Breast epithelium (tissue), 3 donors: ENCODE measurements at regions not wholly inside any gene's neighbourhood (a gene's known extent, or its start where the extent isn't known, plus 50 kb on each side); places are given as distances from the start of the nearest gene placed in this dataset.

Experiments
- CTCF ChIP-seq, 3 donors: fragments of 450-650 bp; IDR thresholded peaks; one replicate each; pipeline ENCODE4 v1.5.1; 2016 to 2017; ENCODE audit warnings: antibody characterized with exemption in 3 of 3, mild to moderate bottlenecking in 3 of 3, moderate library complexity in 3 of 3
- POLR2AphosphoS5 ChIP-seq, 3 donors: sonication (generic); formaldehyde crosslinking; IDR thresholded peaks; one replicate each; pipeline ENCODE4 v1.6.1; 2017; ENCODE audit warnings: antibody characterized with exemption in 3 of 3

GRCh38 chr15:68875377-68876116, 54.8 kb upstream of the SPESP1 start:
- peak; percentile 92 to 95 (median 92) for TF ChIP-seq CTCF (IDR thresholded peaks at IDR 0.05)
- peak in 2 of 3 donors; percentile 18 to 64 for TF ChIP-seq POLR2AphosphoS5 (IDR thresholded peaks at IDR 0.05)
